ENCODE measurements at regions not wholly inside any gene's neighbourhood (a gene's known extent, or its start where the extent isn't known, plus 50 kb on each side); places are given as distances from the start of the nearest gene placed in this dataset.

DNA sequence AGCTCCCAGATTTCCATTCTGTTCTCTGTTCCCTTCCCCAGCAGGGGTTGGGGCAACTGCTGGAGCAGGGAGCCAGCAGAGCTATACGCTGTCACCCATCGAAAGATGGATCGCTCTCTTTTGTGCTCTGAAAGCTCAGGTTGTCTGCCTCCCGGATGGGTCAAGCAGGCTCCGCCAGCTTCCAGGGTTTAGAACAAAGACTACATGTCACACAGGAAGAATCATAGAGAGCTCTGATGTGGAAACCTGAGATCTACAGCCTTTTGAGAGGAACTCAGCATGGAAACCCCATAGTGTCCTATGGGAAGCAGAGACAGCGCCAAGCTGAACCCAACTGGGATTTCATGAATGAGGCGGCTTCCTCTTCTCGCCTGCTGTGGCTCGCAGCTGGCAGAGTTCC lies 205.4 kb downstream of the HS3ST1 start:
- CTCF ChIA-PET, result no interaction called here
- POLR2A ChIA-PET, result no interaction called here
- TF ChIP-seq HDGF (IDR thresholded peaks at IDR 0.05; ENCODE audit: borderline replicate concordance), result no peak
- TF ChIP-seq L3MBTL2 (conservative IDR thresholded peaks at IDR 0.05), result no peak
- TF ChIP-seq FOXK2 (IDR thresholded peaks at IDR 0.05), result no peak
- TF ChIP-seq BHLHE40 (IDR thresholded peaks at IDR 0.05; ENCODE audit: borderline replicate concordance), result no peak
- no peak for TF ChIP-seq ELF4 (IDR thresholded peaks at IDR 0.05)
- TF ChIP-seq NFRKB (IDR thresholded peaks at IDR 0.05), result no peak
- TF ChIP-seq SUZ12 (IDR thresholded peaks at IDR 0.05), result no peak
- TF ChIP-seq PKNOX1 (IDR thresholded peaks at IDR 0.05), result no peak
- TF ChIP-seq LEF1 (IDR thresholded peaks at IDR 0.05; ENCODE audit: borderline replicate concordance), result no peak
- TF ChIP-seq ZNF384 (IDR thresholded peaks at IDR 0.05), result no peak

GRCh38 chr4:11218692-11219091 lies 210.0 kb downstream of the HS3ST1 start:
- POLR2A ChIA-PET, result no interaction called here
- DNase-seq (ENCODE audit: extremely low spot score), result no peak
- CTCF ChIA-PET, result no interaction called here
- no peak for TF ChIP-seq FOXA1 (IDR thresholded peaks at IDR 0.05)
- TF ChIP-seq L3MBTL2 (conservative IDR thresholded peaks at IDR 0.05), result no peak
- no peak for TF ChIP-seq TARDBP (IDR thresholded peaks at IDR 0.05)
- TF ChIP-seq FOXK2 (IDR thresholded peaks at IDR 0.05), result no peak

More for the DNA sequence above, 205.4 kb downstream of the HS3ST1 start:
- no peak for DNase-seq (ENCODE audit: extremely low spot score)

DNA sequence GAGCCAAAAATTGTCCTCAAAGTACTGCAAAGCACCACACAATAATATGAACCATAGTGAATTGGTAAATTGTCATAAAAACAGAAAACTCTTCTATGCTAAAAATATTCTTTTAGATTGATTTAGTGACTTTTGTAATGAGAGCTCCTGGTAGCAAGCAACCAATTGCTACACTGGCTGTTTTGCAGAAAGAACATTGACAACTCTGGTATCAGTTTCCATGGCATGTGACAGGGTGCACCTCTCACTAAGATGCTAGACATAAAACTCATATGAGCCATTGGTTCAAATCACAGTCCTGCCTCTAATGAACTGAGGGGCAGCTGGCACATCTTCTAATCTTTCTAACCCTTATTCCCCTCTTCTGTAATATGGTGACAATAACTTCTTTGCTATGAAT lies 212.2 kb downstream of the HS3ST1 start:
- CTCF ChIA-PET, result no interaction called here
- TF ChIP-seq SUZ12 (IDR thresholded peaks at IDR 0.05), result no peak
- TF ChIP-seq FOXK2 (IDR thresholded peaks at IDR 0.05), result no peak
- no peak for TF ChIP-seq CTBP1 (IDR thresholded peaks at IDR 0.05; ENCODE audit: borderline replicate concordance)
- TF ChIP-seq PKNOX1 (IDR thresholded peaks at IDR 0.05), result no peak
- no peak for TF ChIP-seq FOXA1 (IDR thresholded peaks at IDR 0.05)
- TF ChIP-seq HDGF (IDR thresholded peaks at IDR 0.05; ENCODE audit: borderline replicate concordance), result no peak
- no peak for TF ChIP-seq FOXM1 (IDR thresholded peaks at IDR 0.05; ENCODE audit: borderline replicate concordance)
- no peak for TF ChIP-seq SP1 (IDR thresholded peaks at IDR 0.05)
- TF ChIP-seq ARNT (IDR thresholded peaks at IDR 0.05), result no peak
- TF ChIP-seq ELF4 (IDR thresholded peaks at IDR 0.05), result no peak
- TF ChIP-seq BHLHE40 (IDR thresholded peaks at IDR 0.05; ENCODE audit: borderline replicate concordance), result no peak
- no peak for TF ChIP-seq NFRKB (IDR thresholded peaks at IDR 0.05)
- no peak for DNase-seq (ENCODE audit: extremely low spot score)
- POLR2A ChIA-PET, result no interaction called here

DNA sequence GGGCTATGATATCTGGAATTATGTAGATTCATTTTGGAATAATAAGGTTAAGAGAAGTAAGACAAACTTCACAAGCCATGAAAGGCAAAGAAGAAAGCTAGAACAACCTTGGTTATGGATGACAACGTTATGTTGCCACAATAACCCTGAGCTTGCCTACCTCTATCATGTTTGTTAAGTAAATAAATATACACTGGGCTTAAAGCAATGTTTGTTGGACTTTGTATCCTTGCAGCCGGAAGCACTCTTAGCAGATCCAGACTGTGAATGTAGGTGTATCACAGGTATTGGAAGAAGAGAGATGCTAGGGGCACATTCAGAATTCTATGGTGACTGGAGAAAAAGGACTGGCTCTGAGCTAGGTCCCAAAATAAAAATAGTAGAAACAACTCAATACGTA lies 214.4 kb downstream of the HS3ST1 start:
- CTCF ChIA-PET, result no interaction called here
- no peak for DNase-seq (ENCODE audit: extremely low spot score)
- POLR2A ChIA-PET, result no interaction called here
- TF ChIP-seq ZNF384 (IDR thresholded peaks at IDR 0.05) (no peak), ARNT (IDR thresholded peaks at IDR 0.05) (no peak), SUZ12 (IDR thresholded peaks at IDR 0.05) (no peak), FOXA1 (IDR thresholded peaks at IDR 0.05) (no peak), BHLHE40 (IDR thresholded peaks at IDR 0.05; ENCODE audit: borderline replicate concordance) (no peak), PKNOX1 (IDR thresholded peaks at IDR 0.05) (no peak), CTBP1 (IDR thresholded peaks at IDR 0.05; ENCODE audit: borderline replicate concordance) (no peak)

DNA sequence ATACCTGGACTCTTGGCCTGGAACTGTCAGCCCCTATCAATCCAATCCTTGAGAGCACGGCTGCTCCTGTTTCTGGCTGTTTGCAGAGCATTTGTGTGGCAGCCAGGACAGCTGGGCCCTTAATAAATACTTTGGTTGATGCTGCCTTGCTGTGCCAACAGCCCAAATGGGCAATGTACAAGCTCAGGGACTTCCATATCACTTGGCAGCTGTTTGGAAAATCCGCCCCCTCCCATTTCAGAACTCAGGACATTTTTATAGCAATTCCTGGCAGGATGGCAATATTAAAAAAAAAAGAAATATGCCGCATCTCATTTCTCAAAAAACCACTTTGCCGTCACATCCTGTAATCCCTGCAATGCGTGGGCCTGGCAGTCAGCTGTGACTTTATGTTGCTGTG lies 218.9 kb downstream of the HS3ST1 start:
- TF ChIP-seq PKNOX1 (IDR thresholded peaks at IDR 0.05) (no peak), NFRKB (IDR thresholded peaks at IDR 0.05) (no peak), BHLHE40 (IDR thresholded peaks at IDR 0.05; ENCODE audit: borderline replicate concordance) (no peak), CTBP1 (IDR thresholded peaks at IDR 0.05; ENCODE audit: borderline replicate concordance) (no peak)
- POLR2A ChIA-PET, result no interaction called here
- CTCF ChIA-PET, result no interaction called here
- DNase-seq (ENCODE audit: extremely low spot score), result no peak

- TF ChIP-seq L3MBTL2 (conservative IDR thresholded peaks at IDR 0.05), result no peak
- no peak for TF ChIP-seq FOXK2 (IDR thresholded peaks at IDR 0.05)
- no peak for TF ChIP-seq BHLHE40 (IDR thresholded peaks at IDR 0.05; ENCODE audit: borderline replicate concordance)
- no peak for TF ChIP-seq CTBP1 (IDR thresholded peaks at IDR 0.05; ENCODE audit: borderline replicate concordance)
- no peak for TF ChIP-seq ZNF384 (IDR thresholded peaks at IDR 0.05)
- no peak for TF ChIP-seq NFRKB (IDR thresholded peaks at IDR 0.05)
- no peak for TF ChIP-seq SP1 (IDR thresholded peaks at IDR 0.05)
- no peak for TF ChIP-seq LEF1 (IDR thresholded peaks at IDR 0.05; ENCODE audit: borderline replicate concordance)
- TF ChIP-seq TARDBP (IDR thresholded peaks at IDR 0.05), result no peak
- no peak for TF ChIP-seq FOXA1 (IDR thresholded peaks at IDR 0.05)
- POLR2A ChIA-PET, result no interaction called here
- CTCF ChIA-PET, result no interaction called here
- no peak for DNase-seq (ENCODE audit: extremely low spot score)
Observed at GRCh38 chr4:11201256-11201655, 227.4 kb downstream of the HS3ST1 start.

Data from HEK293T (cell line).